Upper lobe of left lung (tissue), 4 donors: ENCODE measurements at regions not wholly inside any gene's neighbourhood (a gene's known extent, or its start where the extent isn't known, plus 50 kb on each side); places are given as distances from the start of the nearest gene placed in this dataset.

Experiments used
- CTCF ChIP-seq, 6 experiments: fragments of 450-650 bp in 4 of 6; fragments of 200-600 bp in 2 of 6; sonication (generic) in 2 of 6; IDR thresholded peaks; one replicate each; pipeline ENCODE4 v1.5.1; 2016 to 2019; ENCODE audit warnings: antibody characterized with exemption in 6 of 6
- POLR2A ChIP-seq, 4 donors: fragments of 450-650 bp; IDR thresholded peaks; one replicate each; pipeline ENCODE4 v1.5.1; 2016 to 2017; ENCODE audit warnings: antibody characterized with exemption in 4 of 4, mild to moderate bottlenecking in 2 of 4
- POLR2AphosphoS5 ChIP-seq, 2 donors: sonication (generic); formaldehyde crosslinking; IDR thresholded peaks; one replicate each; pipeline ENCODE4 v1.5.1; 2017; ENCODE audit warnings: antibody characterized with exemption in 2 of 2

- TF ChIP-seq CTCF (IDR thresholded peaks at IDR 0.05): no peak
- TF ChIP-seq POLR2AphosphoS5 (IDR thresholded peaks at IDR 0.05): no peak
- no peak for TF ChIP-seq POLR2A (IDR thresholded peaks at IDR 0.05)
Measured at GRCh38 chr6:119880840-119881239, 531.3 kb upstream of the MAN1A1 start.
